NCI-H2107 treated with DMSO at 0.1 percent for 48 hours (cell line): ENCODE measurements at regions not wholly inside any gene's neighbourhood (a gene's known extent, or its start where the extent isn't known, plus 50 kb on each side); places are given as distances from the start of the nearest gene placed in this dataset.
"Not testable (repeated sequence)": the region's sequence is repeated elsewhere in the genome, so short reads cannot be mapped to it uniquely, and the experiment has no call there.

Experiments
- DNase-seq: peaks from one replicate; lab custom pipeline; 2025; ENCODE audit not compliant: unreplicated experiment; lab: John Stamatoyannopoulos, UW

DNA sequence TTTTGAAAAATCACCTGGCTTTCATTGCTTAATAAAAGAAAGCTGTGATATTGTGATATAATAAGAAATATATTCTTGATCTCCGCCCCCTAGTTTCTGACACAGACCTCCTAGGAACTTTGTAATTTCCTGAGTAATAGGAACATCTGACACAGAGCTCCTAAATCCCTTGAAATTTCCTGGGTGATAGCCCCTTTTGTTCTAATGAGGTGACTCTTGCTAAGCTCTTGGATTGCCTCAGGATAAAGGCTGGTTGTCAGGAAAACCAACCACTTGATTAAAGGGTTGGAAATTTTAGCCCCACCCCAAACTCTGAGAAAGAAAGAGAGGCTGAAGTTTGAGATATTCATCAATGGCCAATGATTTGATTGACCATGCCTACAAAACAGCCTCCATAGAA lies 326.4 kb upstream of the KIF2B start:
- no peak for DNase-seq

DNA sequence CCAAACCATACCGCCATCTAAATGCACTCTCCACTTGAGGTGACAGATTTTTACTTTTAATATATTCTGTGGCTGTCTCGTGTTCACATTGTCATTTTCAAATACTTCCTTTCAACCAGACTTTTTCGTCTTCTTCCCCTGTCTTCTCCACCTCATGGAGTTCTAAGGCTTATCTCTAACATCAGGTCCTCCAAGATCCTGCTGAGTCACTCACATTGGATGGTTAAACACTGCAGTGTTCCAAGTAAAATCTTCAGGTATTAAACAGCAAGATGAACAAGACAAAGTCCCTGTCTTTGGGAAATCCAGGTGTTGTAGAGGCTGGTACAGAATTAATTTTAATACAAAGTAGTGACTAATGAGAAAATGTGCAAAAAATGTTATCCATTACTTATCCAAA lies 330.2 kb upstream of the KIF2B start:
- no peak for DNase-seq

- DNase-seq, result no peak
Observed at GRCh38 chr17:53490447-53490968, 332.2 kb upstream of the KIF2B start.

- DNase-seq, result no peak
Observed at GRCh38 chr17:53483704-53484103, 339.0 kb upstream of the KIF2B start.

- DNase-seq, result no peak
Observed at GRCh38 chr17:53475002-53475401, 347.7 kb upstream of the KIF2B start.

DNA sequence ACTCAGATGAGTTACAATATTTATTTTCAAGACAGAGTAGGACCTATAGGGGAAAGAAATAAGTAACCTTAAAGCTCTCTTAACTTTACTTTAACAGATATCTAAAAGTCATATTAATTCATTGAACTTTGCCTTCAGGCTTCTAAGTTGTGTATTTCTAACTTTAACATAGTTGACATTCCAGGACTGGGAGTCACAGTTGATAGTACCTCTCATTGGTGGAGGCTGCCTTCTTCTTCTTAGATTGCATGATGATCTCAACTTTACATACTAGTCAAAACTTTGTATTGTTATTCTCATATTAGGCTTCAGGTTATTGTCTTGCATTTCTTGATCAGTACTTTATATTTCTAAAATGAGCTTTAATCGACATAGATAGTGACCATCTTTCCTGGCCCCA lies 350.1 kb upstream of the KIF2B start:
- no peak for DNase-seq

DNA sequence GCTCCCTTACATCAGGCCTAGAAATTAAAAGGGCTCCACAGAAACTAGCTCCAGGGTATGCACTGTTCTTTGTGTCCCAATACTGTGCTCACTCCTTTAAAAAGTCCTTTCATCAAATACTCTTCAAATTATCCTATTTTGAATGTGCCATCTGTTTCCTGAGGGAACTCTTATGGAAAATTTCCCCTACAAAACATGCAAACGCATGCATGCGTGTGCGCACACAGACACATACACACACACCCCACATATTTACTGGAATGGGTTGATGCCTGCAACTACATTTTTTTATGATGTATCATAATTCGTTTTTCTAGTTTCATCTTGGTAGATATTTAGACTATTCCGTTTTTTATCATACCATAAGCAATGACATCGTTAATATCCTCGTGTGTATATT lies 351.2 kb upstream of the KIF2B start:
- DNase-seq, result no peak

GRCh38 chr17:53470626-53471025 lies 352.1 kb upstream of the KIF2B start:
- no peak for DNase-seq

DNA sequence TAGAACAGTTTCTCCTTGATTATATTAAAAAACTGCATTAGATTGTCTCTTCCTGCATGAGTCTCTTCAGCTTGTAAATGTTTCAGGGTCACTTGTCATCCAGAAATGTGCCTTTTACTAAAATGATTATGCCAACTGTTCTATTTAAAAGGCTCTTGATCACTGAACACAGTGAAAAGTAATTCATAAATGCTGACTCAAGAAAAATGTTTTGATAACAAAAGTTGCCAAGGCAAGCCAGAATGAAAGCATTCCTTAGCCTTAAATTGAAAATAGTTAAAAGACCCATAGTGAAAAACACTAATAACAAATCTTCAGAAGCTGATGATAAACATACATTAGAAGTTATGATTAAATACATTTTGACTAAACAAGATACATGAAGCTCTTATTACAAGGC lies 356.0 kb upstream of the KIF2B start:
- DNase-seq, result no peak

DNA sequence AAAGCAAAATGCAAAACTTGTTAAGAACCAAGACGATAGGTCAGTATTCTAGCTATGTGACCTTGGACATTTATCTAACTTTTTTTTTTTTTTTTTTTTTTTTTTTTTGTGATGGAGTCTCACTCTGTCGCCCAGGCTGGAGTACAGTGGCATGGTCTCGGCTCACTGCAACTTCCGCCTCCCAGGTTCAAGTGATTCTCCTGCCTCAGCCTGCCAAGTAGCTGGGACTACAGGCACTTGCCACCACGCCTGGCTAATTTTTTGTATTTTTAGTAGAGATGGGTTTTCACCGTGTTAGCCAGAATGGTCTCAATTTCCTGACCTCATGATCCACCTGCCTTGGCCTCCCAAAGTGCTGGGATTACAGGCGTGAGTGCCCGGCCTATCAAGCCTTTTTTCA lies 358.3 kb upstream of the KIF2B start:
- not testable (repeated sequence) for DNase-seq

DNA sequence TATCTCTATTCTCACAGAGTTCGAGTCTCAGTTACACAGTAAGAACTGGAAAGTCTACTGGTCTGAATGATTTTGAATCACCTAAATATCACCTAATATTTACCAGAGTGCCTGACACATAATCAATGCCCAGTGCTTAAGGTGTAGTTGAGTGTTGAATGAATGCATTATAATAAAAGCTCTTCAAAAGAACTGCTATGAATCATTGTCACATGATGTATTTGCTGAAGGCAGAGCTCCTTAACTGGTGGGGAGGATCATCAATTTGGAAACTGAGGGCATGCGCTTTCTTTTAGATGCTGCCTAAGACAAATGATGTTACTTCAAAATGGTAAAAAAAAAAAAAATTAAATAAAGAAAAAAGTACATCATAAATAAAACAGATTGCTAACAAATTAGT lies 359.4 kb upstream of the KIF2B start:
- DNase-seq, result no peak

DNA sequence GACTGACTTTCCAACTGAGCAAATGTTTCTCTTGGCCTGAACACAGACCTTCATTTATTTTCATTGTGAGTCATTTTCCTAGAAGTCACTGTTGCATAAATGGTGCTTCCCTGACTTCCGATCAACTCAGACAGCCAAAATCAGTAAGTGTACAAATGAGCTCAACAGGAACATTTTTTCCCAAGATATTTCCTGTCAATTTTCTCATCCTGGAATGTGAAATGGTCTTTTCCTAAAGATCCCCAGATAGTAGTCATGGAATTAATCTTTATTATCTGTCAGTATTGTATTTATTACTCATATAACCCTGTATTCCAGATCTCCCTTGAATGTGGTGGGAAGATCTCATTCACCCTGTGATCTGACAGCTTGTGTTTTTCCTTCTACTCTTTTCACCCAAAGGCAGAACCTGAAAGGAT lies 360.3 kb upstream of the KIF2B start:
- no peak for DNase-seq

DNA sequence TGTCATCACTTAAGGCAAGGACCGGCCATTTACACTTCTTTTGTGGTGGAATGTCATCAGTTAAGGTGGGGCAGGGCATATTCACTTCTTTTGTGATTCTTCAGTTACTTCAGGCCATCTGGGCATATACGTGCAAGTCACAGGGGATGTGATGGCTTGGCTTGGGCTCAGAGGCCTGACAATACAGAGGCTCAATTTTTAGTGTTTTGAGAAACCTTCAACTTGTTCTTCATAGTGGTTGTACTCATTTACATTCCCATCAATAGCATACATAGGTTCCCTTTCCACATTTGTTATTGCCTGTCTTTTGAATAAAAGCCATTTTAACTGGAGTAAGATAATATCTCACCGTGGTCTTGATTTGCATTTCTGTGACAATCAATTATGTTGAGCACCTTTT lies 366.8 kb upstream of the KIF2B start:
- DNase-seq, result not testable (repeated sequence)

GRCh38 chr17:53454337-53454736 lies 368.4 kb upstream of the KIF2B start:
- DNase-seq, result no peak

- DNase-seq, result no peak
Observed at GRCh38 chr17:53449324-53449723, 373.4 kb upstream of the KIF2B start.

- DNase-seq, result no peak
Observed at GRCh38 chr17:53428913-53429312, 393.8 kb upstream of the KIF2B start.

DNA sequence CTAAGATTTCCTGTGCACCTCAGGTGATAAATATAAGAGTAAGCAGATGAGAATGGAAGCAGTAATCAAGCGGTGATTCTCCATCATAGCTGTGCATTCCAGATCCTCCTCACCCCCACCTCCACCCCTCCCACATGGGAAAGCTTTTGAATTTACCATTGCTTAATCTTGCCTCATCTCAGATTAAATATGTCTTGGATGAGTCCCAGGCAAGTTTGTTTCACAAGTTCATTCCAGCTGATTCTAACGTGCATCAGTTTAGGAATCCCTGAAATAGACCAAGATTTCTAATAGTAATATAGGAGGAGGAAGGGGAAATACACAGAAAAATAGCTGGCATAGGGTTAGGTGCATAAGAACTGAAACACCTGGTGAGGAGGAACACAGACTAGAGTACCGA lies 396.2 kb upstream of the KIF2B start:
- no peak for DNase-seq

DNA sequence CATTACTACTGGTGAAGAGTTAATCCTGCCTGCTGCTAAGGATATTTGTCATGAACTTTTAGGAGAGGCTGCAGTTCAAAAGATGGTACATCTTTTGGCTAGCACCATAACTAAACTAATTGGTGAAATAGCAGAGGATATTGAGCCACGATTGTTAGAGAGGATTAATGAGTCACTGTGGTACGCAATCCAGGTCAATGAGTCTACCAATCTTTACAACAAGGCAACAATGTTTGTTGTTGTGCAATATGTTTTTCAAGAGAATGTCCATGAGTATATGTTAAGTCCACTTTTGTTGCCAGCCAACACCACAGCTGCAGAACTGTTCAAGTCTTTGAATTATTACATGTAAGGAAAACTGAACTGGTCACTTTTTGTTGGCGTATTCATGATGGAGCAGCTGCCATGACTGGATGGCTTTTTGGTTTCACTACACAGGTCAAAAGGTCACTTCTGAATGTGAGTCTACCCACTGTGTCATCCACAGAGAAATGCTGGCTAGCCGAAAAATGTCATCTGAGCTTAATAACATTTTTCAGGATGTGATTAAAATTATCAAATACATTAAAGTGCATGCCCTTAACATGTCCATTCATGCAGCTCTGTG lies 402.6 kb upstream of the KIF2B start:
- no peak for DNase-seq

GRCh38 chr17:53409588-53409987 lies 413.1 kb upstream of the KIF2B start:
- DNase-seq, result no peak

DNA sequence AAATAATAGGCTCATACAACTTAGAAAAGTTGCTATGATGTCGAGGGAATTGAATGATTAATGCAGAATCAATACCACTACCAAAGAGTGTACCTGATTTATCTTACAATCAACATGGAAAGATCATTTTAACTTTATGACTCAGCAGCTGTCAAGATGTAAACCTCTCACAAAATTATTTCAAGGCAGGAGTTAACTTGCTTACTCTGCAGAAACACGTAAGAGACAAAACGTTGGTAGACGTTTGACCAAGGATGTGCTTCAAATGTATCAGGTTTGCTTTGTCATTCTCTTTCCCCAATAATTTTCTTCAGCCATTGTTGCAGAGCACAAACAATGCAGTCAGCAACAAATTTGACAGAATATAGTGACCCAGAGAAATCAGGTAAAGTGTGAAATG lies 415.8 kb upstream of the KIF2B start:
- no peak for DNase-seq

GRCh38 chr17:53391197-53391596 lies 431.5 kb upstream of the KIF2B start:
- DNase-seq, result no peak

DNA sequence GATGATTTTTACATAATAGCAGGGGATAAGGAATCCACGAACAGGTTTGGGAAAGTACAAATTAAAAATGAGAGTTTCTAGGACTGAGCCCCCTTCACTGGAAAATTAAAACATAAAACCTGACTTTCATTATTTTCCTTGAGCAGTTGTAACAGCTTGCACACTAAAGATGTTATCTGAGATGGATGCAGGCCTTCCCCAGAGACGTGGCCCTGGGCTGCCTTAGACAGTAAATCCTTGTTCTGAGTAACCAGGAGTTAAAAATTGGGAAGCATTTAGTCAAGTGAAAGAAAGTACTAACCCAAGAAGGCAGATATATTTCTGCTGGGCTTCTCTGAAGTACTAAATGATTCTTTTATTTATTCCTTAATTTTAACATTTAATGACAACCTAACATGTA lies 432.2 kb upstream of the KIF2B start:
- DNase-seq, result no peak

DNA sequence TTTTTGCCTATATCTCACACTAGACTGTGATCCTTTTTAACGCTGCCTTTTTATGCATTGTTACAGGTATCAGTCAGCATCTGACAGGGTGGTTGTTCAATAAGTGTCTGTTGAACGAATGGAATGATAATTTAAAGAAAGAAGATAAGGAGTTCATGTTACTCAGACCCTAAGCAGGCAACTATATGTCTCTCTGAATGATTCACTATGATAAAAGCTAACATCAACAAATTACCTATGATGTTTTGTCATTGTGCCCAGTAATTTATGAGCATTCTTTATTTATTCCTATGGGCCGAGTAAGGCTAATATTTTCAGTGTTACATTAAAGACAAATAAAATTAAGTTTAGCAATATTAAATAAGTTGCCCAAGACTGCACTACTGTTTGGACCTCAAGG lies 435.0 kb upstream of the KIF2B start:
- DNase-seq, result no peak
